ENCODE measurements at regions not wholly inside any gene's neighbourhood (a gene's known extent, or its start where the extent isn't known, plus 50 kb on each side); places are given as distances from the start of the nearest gene placed in this dataset.

DNA sequence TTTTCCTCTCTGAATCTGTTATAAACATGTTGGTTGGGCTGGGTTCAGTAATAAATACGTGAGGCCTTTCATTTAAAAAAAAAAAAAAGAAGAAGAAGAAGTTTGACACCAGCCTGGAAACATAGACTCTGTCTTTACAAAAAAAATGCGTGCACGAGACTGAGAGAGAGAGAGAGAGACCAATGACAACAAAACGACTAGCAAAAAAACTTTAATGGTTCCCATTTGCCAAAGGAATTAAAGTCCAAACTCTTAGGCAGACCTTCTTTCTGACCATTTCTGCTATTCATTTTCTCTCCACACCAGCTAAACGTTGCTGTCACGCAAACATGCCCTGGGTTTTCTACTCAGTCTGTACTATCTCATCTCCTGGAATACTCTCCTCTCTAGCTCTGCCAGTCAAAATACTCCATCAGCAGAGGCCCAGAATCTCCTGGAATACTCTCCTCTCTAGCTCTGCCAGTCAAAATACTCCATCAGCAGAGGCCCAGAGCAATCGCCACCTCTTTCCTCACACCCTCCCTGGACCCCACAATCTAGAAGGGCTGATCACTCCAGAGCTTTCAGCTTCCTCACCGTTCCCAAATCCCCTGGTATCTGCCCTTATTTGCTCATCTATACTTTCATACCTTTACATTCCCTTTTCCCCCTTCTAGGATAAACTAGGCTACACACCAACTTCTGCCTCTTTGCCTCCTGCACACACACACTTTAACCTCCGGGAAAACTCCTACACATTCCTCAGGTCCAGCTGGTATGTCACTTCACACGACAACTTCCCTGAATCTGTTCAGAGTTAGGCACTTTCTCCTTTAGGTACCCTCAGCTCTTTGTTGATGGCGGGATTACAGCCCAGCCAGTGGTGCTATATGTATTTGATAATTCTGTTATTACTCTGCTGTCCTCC, 100.0 kb downstream of the CDC7 start:
- TF ChIP-seq CTCF (conservative IDR thresholded peaks at IDR 0.05; ENCODE audit: low read length) (no peak), EZH2phosphoT487 (IDR thresholded peaks at IDR 0.05; ENCODE audit: borderline replicate concordance, low read depth, low read length) (no peak)

Data from OCI-LY7 (cell line).